B cell (primary cell): ENCODE measurements at regions not wholly inside any gene's neighbourhood (a gene's known extent, or its start where the extent isn't known, plus 50 kb on each side); places are given as distances from the start of the nearest gene placed in this dataset.

Experiments used
- ATAC-seq: fragments of 200-7000 bp; cut with Tn5 transposase; one replicate; pipeline ENCODE4 v1.10.0; 2021; ENCODE audit warnings: low read depth, mild to moderate bottlenecking, moderate number of reproducible peaks, moderate library complexity
- CTCF ChIA-PET: fragments of 350-600 bp; sonication (Branson Sonifier 250); formaldehyde crosslinking; loops from one replicate; lab custom pipeline; 2021; ENCODE audit warnings: antibody characterized with exemption, inconsistent platforms; lab: Charles Lee
- POLR2A ChIA-PET: fragments of 350-600 bp; sonication (Branson Sonifier 250); formaldehyde crosslinking; loops from one replicate; lab custom pipeline; 2021; ENCODE audit warnings: antibody characterized with exemption; lab: Charles Lee
- DNase-seq: peaks from one replicate; pipeline ENCODE4 v3.0.0; 2013
- H2AFZ ChIP-seq: 2 replicates; pipeline ENCODE4 v1.6.1; 2012; ENCODE audit warnings: mild to moderate bottlenecking, low read depth, low read length; ENCODE audit not compliant: insufficient read depth, poor library complexity, severe bottlenecking
- H3K27ac ChIP-seq, 2 donors: 1 replicate in 1 of 2; 2 replicates in 1 of 2; pipeline ENCODE4 v1.5.1; 2012 to 2013; ENCODE audit warnings: low read length in 2 of 2, mild to moderate bottlenecking in 2 of 2, moderate library complexity in 1 of 2
- H3K27me3 ChIP-seq, 4 experiments: fragments of 200-600 bp in 1 of 4; sonication (generic) in 1 of 4; replicated peaks in 1 of 4; 1 replicate in 2 of 4; 2 replicates in 2 of 4; pipeline versions ENCODE4 v1.6.1 to v1.7.0; 2013 to 2016; ENCODE audit warnings: low read length in 3 of 4, mild to moderate bottlenecking in 2 of 4, mixed read lengths in 1 of 4, moderate library complexity in 1 of 4; ENCODE audit not compliant: insufficient read depth in 4 of 4, control insufficient read depth in 3 of 4; ENCODE audit errors: control extremely low read depth in 1 of 4
- H3K36me3 ChIP-seq, 2 experiments: replicated peaks in 1 of 2; 1 replicate in 1 of 2; 2 replicates in 1 of 2; pipeline versions ENCODE4 v1.6.1 to v1.7.1; 2013; ENCODE audit warnings: low read length in 1 of 2; ENCODE audit not compliant: insufficient read depth in 2 of 2, control insufficient read depth in 1 of 2; ENCODE audit errors: control extremely low read depth in 1 of 2, extremely low read depth in 1 of 2
- H3K4me1 ChIP-seq, 2 donors: fragments of 200-600 bp in 1 of 2; sonication (generic) in 1 of 2; 1 replicate in 1 of 2; 2 replicates in 1 of 2; pipeline versions ENCODE4 v1.5.1 to v1.6.1; 2013 to 2017; ENCODE audit warnings: low read length in 2 of 2; ENCODE audit not compliant: control insufficient read depth in 2 of 2, insufficient read depth in 2 of 2
- H3K4me2 ChIP-seq: replicated peaks from 2 replicates; pipeline ENCODE3; 2012; ENCODE audit warnings: mild to moderate bottlenecking, low read depth, low read length; ENCODE audit not compliant: poor library complexity, severe bottlenecking
- H3K4me3 ChIP-seq, 5 experiments: fragments of 200-600 bp in 1 of 5; sonication (generic) in 1 of 5; 1 replicate in 3 of 5; 2 replicates in 2 of 5; pipeline versions ENCODE4 v1.5.1 to v1.7.0; 2011 to 2016; ENCODE audit warnings: low read length in 4 of 5, mild to moderate bottlenecking in 4 of 5, low read depth in 2 of 5, control low read depth in 1 of 5, moderate library complexity in 1 of 5; ENCODE audit not compliant: insufficient read depth in 1 of 5; ENCODE audit errors: control extremely low read depth in 1 of 5, extremely low read depth in 1 of 5
- H3K79me2 ChIP-seq: fragments of 200-600 bp; sonication (generic); one replicate; pipeline ENCODE4 v1.6.0; 2016; ENCODE audit warnings: low read length; ENCODE audit not compliant: control insufficient read depth, insufficient read depth
- H3K9ac ChIP-seq: fragments of 200-600 bp; sonication (generic); 2 replicates; pipeline ENCODE4 v1.6.1; 2017; ENCODE audit warnings: mild to moderate bottlenecking, low read length, moderate library complexity
- H3K9me3 ChIP-seq, 3 donors: one replicate each; pipeline versions ENCODE4 v1.6.1 to v1.7.1; 2013; ENCODE audit warnings: low read length in 2 of 3; ENCODE audit not compliant: control insufficient read depth in 2 of 3, insufficient read depth in 1 of 3; ENCODE audit errors: control extremely low read depth in 1 of 3
- H4K20me1 ChIP-seq: 2 replicates; pipeline ENCODE4 v1.6.0; 2012; ENCODE audit warnings: mild to moderate bottlenecking, low read length; ENCODE audit not compliant: insufficient read depth, control insufficient read depth, poor library complexity, severe bottlenecking
- H3K27ac Mint-ChIP-seq: one replicate; pipeline ENCODE4 v1.8.0; 2021; ENCODE audit warnings: mixed read lengths
- H3K27me3 Mint-ChIP-seq: one replicate; pipeline ENCODE4 v1.8.0; 2021; ENCODE audit warnings: mixed read lengths
- H3K4me1 Mint-ChIP-seq: one replicate; pipeline ENCODE4 v1.8.0; 2021; ENCODE audit warnings: mixed read lengths
- H3K4me3 Mint-ChIP-seq: one replicate; pipeline ENCODE4 v1.8.0; 2021; ENCODE audit warnings: mixed read lengths
- H3K9me3 Mint-ChIP-seq: one replicate; pipeline ENCODE4 v1.8.0; 2022; ENCODE audit warnings: mixed read lengths; ENCODE audit not compliant: insufficient read depth
- CTCF ChIP-seq: fragments of 200-600 bp; IDR thresholded peaks from one replicate; pipeline ENCODE4 v1.8.0; 2022; ENCODE audit warnings: antibody characterized with exemption, mild to moderate bottlenecking
- EZH2 ChIP-seq: IDR thresholded peaks from 2 replicates; pipeline ENCODE4 v1.6.1; 2012; ENCODE audit warnings: borderline replicate concordance, low read depth, mild to moderate bottlenecking, moderate library complexity, low read length; ENCODE audit not compliant: insufficient read depth, poor library complexity, severe bottlenecking
- WGBS: methylation state at CpG from one replicate; pipeline ENCODE4 v1.1.5; 2013; ENCODE audit warnings: missing lambda C conversion rate; ENCODE audit not compliant: insufficient coverage; 5-methylcytosine and 5-hydroxymethylcytosine counted together
- intact Hi-C: fragments of 100-400 bp; cut with micrococcal nuclease; formaldehyde crosslinking; loops from one replicate; pipeline ENCODE4 v1.10.0; 2022

DNA sequence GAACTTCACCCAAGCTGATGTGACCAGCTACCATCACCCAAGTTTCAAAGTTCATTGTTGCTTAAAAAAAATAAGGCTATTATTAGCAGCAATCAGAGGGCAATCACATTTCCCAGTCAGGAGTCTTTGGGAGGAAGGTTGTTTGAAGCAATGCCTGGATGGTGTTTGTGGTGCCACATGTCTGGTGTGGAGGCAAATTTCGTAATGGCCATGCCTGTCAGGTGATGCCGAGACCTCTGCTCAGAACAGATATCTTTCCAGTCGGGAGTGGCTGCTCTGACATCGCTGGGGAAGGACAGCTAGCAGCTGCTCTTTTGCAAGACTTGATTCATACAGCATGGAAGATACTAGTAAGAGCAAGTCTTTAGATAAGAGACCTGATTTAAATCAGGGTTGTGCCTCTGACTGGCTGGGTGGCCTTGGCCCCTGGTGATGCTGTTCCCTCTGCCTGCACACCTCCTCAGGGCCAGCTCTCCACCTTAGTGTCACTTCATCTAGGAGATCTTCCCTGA lies 187.8 kb upstream of the JUN start:
- no peak for TF ChIP-seq EZH2
- TF ChIP-seq CTCF = no peak
- no peaks in the 10 kb centered on the region for H4K20me1 ChIP-seq
- no peak overlapping the region for H3K4me2 ChIP-seq
- DNase-seq (no peak), ATAC-seq (no peak)
- no peak overlapping the region for H2AFZ ChIP-seq
- H3K4me3 ChIP-seq = no peak overlapping the region
- WGBS = 100% methylated on average over 2 of the region's 4 CpGs
- H3K9me3 ChIP-seq = no peaks in the 10 kb centered on the region
- CTCF ChIA-PET = interaction anchor here (1.5 kb wide), 1 partner anchor 75 kb away, joined by 3 read pairs; no protein-coding TSS in a partner anchor
- H3K27me3 Mint-ChIP-seq = no peaks in the 10 kb centered on the region
- H3K4me1 ChIP-seq = peaks cover 36 to 37% of the 10 kb centered on the region in 2 donors
- no peaks in the 10 kb centered on the region for H3K9me3 Mint-ChIP-seq
- H3K27ac Mint-ChIP-seq = peak overlapping the region; percentile 33
- H3K4me3 Mint-ChIP-seq = no peak overlapping the region
- H3K79me2 ChIP-seq = no peaks in the 10 kb centered on the region
- H3K36me3 ChIP-seq = no peaks in the 10 kb centered on the region
- peaks cover 45% of the 10 kb centered on the region for H3K4me1 Mint-ChIP-seq
- H3K27me3 ChIP-seq = no peaks in the 10 kb centered on the region
- H3K9ac ChIP-seq = no peak overlapping the region
- POLR2A ChIA-PET = no interaction called here
- H3K27ac ChIP-seq = no peak overlapping the region
- intact Hi-C loops = no loop called here

DNA sequence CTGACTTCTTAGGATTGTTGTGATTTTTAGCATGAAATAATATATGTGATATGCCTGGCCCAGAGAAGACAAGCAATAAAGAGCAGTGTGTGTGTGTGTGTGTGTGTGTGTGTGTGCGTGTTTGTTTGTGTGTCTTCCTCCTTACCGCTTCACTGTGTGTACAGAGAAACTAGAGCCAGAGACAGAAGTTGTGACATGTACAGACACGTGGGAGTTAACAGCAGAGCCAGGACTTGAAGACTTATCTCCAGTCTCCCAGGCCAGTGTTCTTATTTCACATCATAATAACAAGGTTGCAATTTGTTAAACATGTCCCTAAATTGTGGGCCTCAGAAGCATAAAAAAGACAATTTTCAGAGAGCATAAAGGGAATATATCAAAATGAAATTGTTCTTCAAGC lies 192.0 kb upstream of the JUN start:
- no peak for ATAC-seq
- no peaks in the 10 kb centered on the region for H3K9me3 Mint-ChIP-seq
- Histone ChIP-seq H3K79me2 (no peaks in the 10 kb centered on the region), H3K9me3 (no peaks in the 10 kb centered on the region), H3K9ac (no peak overlapping the region), H4K20me1 (no peaks in the 10 kb centered on the region), H3K4me1 (peaks cover 20 to 24% of the 10 kb centered on the region in 2 donors), H3K27ac (no peak overlapping the region), H2AFZ (no peak overlapping the region), H3K36me3 (no peaks in the 10 kb centered on the region), H3K4me3 (no peak overlapping the region), H3K4me2 (no peak overlapping the region), H3K27me3 (no peaks in the 10 kb centered on the region)
- no peaks in the 10 kb centered on the region for H3K27me3 Mint-ChIP-seq
- WGBS = 100% methylated on average over 2 of the region's 3 CpGs
- ChIA-PET CTCF (no interaction called here), POLR2A (interaction anchor here (0.7 kb wide), 1 partner anchor 156 kb away, joined by 5 read pairs; no protein-coding TSS in a partner anchor)
- H3K27ac Mint-ChIP-seq = no peak overlapping the region
- peaks cover 35% of the 10 kb centered on the region for H3K4me1 Mint-ChIP-seq
- no peak overlapping the region for H3K4me3 Mint-ChIP-seq
- no peak for DNase-seq
- TF ChIP-seq EZH2 = no peak
- no peak for TF ChIP-seq CTCF
- intact Hi-C loops = no loop called here
